Central memory CD4-positive, alpha-beta T cell (primary cell): ENCODE measurements at regions not wholly inside any gene's neighbourhood (a gene's known extent, or its start where the extent isn't known, plus 50 kb on each side); places are given as distances from the start of the nearest gene placed in this dataset.

Experiments
- DNase-seq: peaks from one replicate; pipeline ENCODE4 v3.0.0; 2022

DNA sequence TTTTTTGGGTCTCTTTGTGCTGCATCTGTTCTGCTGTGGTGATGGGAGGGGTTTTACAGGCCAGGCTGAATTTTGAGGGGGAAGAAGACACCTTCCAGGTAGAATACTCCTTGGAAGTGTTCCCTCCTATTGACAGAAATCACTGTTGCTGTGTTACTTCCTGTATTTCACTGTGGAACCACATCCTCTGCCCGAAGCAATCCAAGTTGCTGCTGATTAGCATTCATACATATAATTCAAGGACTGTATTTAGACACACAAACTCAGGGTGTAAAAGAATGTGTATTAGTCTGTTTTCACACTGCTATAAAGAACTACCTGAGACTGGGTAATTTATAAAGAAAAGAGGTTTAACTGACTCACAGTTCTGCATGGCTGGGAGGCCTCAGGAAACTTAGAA, 50.6 kb upstream of the TMEM244 start:
- DNase-seq, result no peak
